ENCODE measurements at regions not wholly inside any gene's neighbourhood (a gene's known extent, or its start where the extent isn't known, plus 50 kb on each side); places are given as distances from the start of the nearest gene placed in this dataset.

GRCh38 chr9:13552606-13553215 lies 273.2 kb upstream of the MPDZ start:
- H3K4me1 ChIP-seq = no peaks in the 10 kb centered on the region
- DNase-seq = no peak
- H3K27ac ChIP-seq = no peak overlapping the region
- no peak overlapping the region for H3K4me3 ChIP-seq
- no peaks in the 10 kb centered on the region for H3K9me3 ChIP-seq
- no peaks in the 10 kb centered on the region for H3K27me3 ChIP-seq
- TF ChIP-seq CTCF (IDR thresholded peaks at IDR 0.05) (no peak), POLR2A (IDR thresholded peaks at IDR 0.05) (no peak)
- H3K36me3 ChIP-seq = no peaks in the 10 kb centered on the region

GRCh38 chr9:13550519-13550918 lies 271.0 kb upstream of the MPDZ start:
- TF ChIP-seq CTCF (IDR thresholded peaks at IDR 0.05) (no peak), POLR2A (IDR thresholded peaks at IDR 0.05) (no peak)
- no peak for DNase-seq
- H3K4me3 ChIP-seq = no peak overlapping the region
- H3K27ac ChIP-seq = no peak overlapping the region
- no peaks in the 10 kb centered on the region for H3K9me3 ChIP-seq
- no peaks in the 10 kb centered on the region for H3K4me1 ChIP-seq
- no peaks in the 10 kb centered on the region for H3K27me3 ChIP-seq
- H3K36me3 ChIP-seq = no peaks in the 10 kb centered on the region

GRCh38 chr9:13548535-13548934 lies 269.0 kb upstream of the MPDZ start:
- H3K4me3 ChIP-seq = no peak overlapping the region
- no peaks in the 10 kb centered on the region for H3K36me3 ChIP-seq
- no peak for DNase-seq
- no peaks in the 10 kb centered on the region for H3K4me1 ChIP-seq
- no peaks in the 10 kb centered on the region for H3K27me3 ChIP-seq
- no peak overlapping the region for H3K27ac ChIP-seq
- no peak for TF ChIP-seq CTCF (IDR thresholded peaks at IDR 0.05)
- no peak for TF ChIP-seq POLR2A (IDR thresholded peaks at IDR 0.05)
- no peaks in the 10 kb centered on the region for H3K9me3 ChIP-seq

GRCh38 chr9:13535141-13535540 lies 255.6 kb upstream of the MPDZ start:
- DNase-seq = no peak

GRCh38 chr9:13534006-13534405 lies 254.5 kb upstream of the MPDZ start:
- no peaks in the 10 kb centered on the region for H3K27me3 ChIP-seq
- no peak overlapping the region for H3K27ac ChIP-seq
- H3K9me3 ChIP-seq = no peaks in the 10 kb centered on the region
- no peaks in the 10 kb centered on the region for H3K36me3 ChIP-seq
- no peak overlapping the region for H3K4me3 ChIP-seq
- no peaks in the 10 kb centered on the region for H3K4me1 ChIP-seq
- TF ChIP-seq CTCF (IDR thresholded peaks at IDR 0.05) (no peak), POLR2A (IDR thresholded peaks at IDR 0.05) (no peak)
- no peak for DNase-seq

More at GRCh38 chr9:13535141-13535540, 255.6 kb upstream of the MPDZ start:
- TF ChIP-seq CTCF (IDR thresholded peaks at IDR 0.05) (no peak), POLR2A (IDR thresholded peaks at IDR 0.05) (no peak)
- Histone ChIP-seq H3K27me3 (no peaks in the 10 kb centered on the region), H3K4me1 (no peaks in the 10 kb centered on the region), H3K27ac (no peak overlapping the region), H3K9me3 (no peaks in the 10 kb centered on the region), H3K36me3 (no peaks in the 10 kb centered on the region), H3K4me3 (no peak overlapping the region)

- Histone ChIP-seq H3K4me1 (no peaks in the 10 kb centered on the region), H3K36me3 (no peaks in the 10 kb centered on the region), H3K27me3 (no peaks in the 10 kb centered on the region), H3K4me3 (no peak overlapping the region), H3K9me3 (no peaks in the 10 kb centered on the region), H3K27ac (no peak overlapping the region)
- DNase-seq = no peak
- TF ChIP-seq POLR2A (IDR thresholded peaks at IDR 0.05) (no peak), CTCF (IDR thresholded peaks at IDR 0.05) (no peak)
Measured at GRCh38 chr9:13532407-13532806, 252.9 kb upstream of the MPDZ start.

All from Peyer's patch (tissue), 4 donors.